Endodermal cell (in vitro differentiated cells): ENCODE measurements at regions not wholly inside any gene's neighbourhood (a gene's known extent, or its start where the extent isn't known, plus 50 kb on each side); places are given as distances from the start of the nearest gene placed in this dataset.

Source experiments
- DNase-seq: peaks from one replicate; pipeline ENCODE4 v3.0.0-alpha.2; 2017
- H3K27ac ChIP-seq: 2 replicates; pipeline ENCODE4 v1.5.1; 2013; ENCODE audit warnings: mild to moderate bottlenecking, low read depth, low read length, moderate library complexity
- H3K27me3 ChIP-seq: 2 replicates; pipeline ENCODE4 v1.6.1; 2013; ENCODE audit warnings: mild to moderate bottlenecking, low read length, moderate library complexity; ENCODE audit not compliant: insufficient read depth, control insufficient read depth, poor library complexity, severe bottlenecking
- H3K36me3 ChIP-seq: 2 replicates; pipeline ENCODE4 v1.7.0; 2013; ENCODE audit warnings: mild to moderate bottlenecking, low read length, moderate library complexity; ENCODE audit not compliant: control insufficient read depth, insufficient read depth
- H3K4me1 ChIP-seq: one replicate; pipeline ENCODE4 v1.7.0; 2013; ENCODE audit warnings: low read length; ENCODE audit not compliant: control insufficient read depth, insufficient read depth
- H3K4me3 ChIP-seq: 2 replicates; pipeline ENCODE4 v1.5.1; 2013; ENCODE audit warnings: mild to moderate bottlenecking, low read length, moderate library complexity
- H3K9ac ChIP-seq: 2 replicates; pipeline ENCODE4 v1.6.1; 2013; ENCODE audit warnings: mild to moderate bottlenecking, low read length, moderate library complexity; ENCODE audit not compliant: poor library complexity, severe bottlenecking; ENCODE audit errors: extremely low read depth
- H3K9me3 ChIP-seq: 2 replicates; pipeline ENCODE4 v1.6.1; 2013; ENCODE audit warnings: mild to moderate bottlenecking, low read length, moderate library complexity; ENCODE audit not compliant: control insufficient read depth
- H3K27ac Mint-ChIP-seq: 2 replicates; pipeline ENCODE4 v1.8.0; 2020; ENCODE audit warnings: mixed read lengths
- H3K27me3 Mint-ChIP-seq: 2 replicates; pipeline ENCODE4 v1.8.0; 2021; ENCODE audit warnings: mild to moderate bottlenecking, mixed read lengths; ENCODE audit not compliant: insufficient read depth
- H3K36me3 Mint-ChIP-seq: 2 replicates; pipeline ENCODE4 v1.8.0; 2020; ENCODE audit warnings: low read depth, mixed read lengths
- H3K4me1 Mint-ChIP-seq: 2 replicates; pipeline ENCODE4 v1.8.0; 2020; ENCODE audit warnings: mixed read lengths
- H3K4me3 Mint-ChIP-seq: 2 replicates; pipeline ENCODE4 v1.8.0; 2020; ENCODE audit warnings: mild to moderate bottlenecking, moderate library complexity, mixed read lengths
- H3K9me3 Mint-ChIP-seq: 2 replicates; pipeline ENCODE4 v1.8.0; 2020; ENCODE audit warnings: mild to moderate bottlenecking, mixed read lengths
- CTCF ChIP-seq: fragments of 200-600 bp; sonication (generic); conservative IDR thresholded peaks from 2 replicates; pipeline ENCODE4 v1.5.0; 2021; ENCODE audit warnings: antibody characterized with exemption, mild to moderate bottlenecking
- WGBS, 2 experiments: methylation state at CpG; one replicate each; pipeline versions ENCODE4 v1.1.5 to v1.1.7; 2013; ENCODE audit warnings: missing lambda C conversion rate in 2 of 2, mixed read lengths in 1 of 2; ENCODE audit not compliant: insufficient coverage in 1 of 2, insufficient read length in 1 of 2; 5-methylcytosine and 5-hydroxymethylcytosine counted together

GRCh38 chr13:65660731-65661130, 1569.4 kb downstream of the PCDH9 start:
- Histone ChIP-seq H3K4me3 (no peak overlapping the region), H3K27ac (no peak overlapping the region), H3K9me3 (peaks cover 4% of the 10 kb centered on the region), H3K36me3 (no peaks in the 10 kb centered on the region), H3K4me1 (no peaks in the 10 kb centered on the region), H3K9ac (no peak overlapping the region), H3K27me3 (no peaks in the 10 kb centered on the region)
- H3K4me3 Mint-ChIP-seq, result no peak overlapping the region
- no peaks in the 10 kb centered on the region for H3K4me1 Mint-ChIP-seq
- peaks cover 10% of the 10 kb centered on the region for H3K9me3 Mint-ChIP-seq
- H3K36me3 Mint-ChIP-seq, result no peaks in the 10 kb centered on the region
- no peaks in the 10 kb centered on the region for H3K27me3 Mint-ChIP-seq
- TF ChIP-seq CTCF, result no peak
- WGBS, 2 experiments, result 57% methylated on average over 1 of the region's 1 CpG; no CpG with 5 or more reads in 1 of the 2 experiments
- DNase-seq, result no peak
- no peak overlapping the region for H3K27ac Mint-ChIP-seq

- Histone ChIP-seq H3K4me3 (no peak overlapping the region), H3K9me3 (no peaks in the 10 kb centered on the region), H3K36me3 (no peaks in the 10 kb centered on the region), H3K4me1 (no peaks in the 10 kb centered on the region), H3K9ac (no peak overlapping the region), H3K27me3 (no peaks in the 10 kb centered on the region), H3K27ac (no peak overlapping the region)
- no peaks in the 10 kb centered on the region for H3K36me3 Mint-ChIP-seq
- peak; percentile 77 for TF ChIP-seq CTCF
- H3K4me1 Mint-ChIP-seq, result no peaks in the 10 kb centered on the region
- no peak overlapping the region for H3K27ac Mint-ChIP-seq
- DNase-seq, result no peak
- no peaks in the 10 kb centered on the region for H3K9me3 Mint-ChIP-seq
- H3K4me3 Mint-ChIP-seq, result no peak overlapping the region
- 83% methylated on average over 1 of the region's 1 CpG; no CpG with 5 or more reads in 1 of the 2 experiments for WGBS, 2 experiments
- H3K27me3 Mint-ChIP-seq, result no peaks in the 10 kb centered on the region
These were observed 1573.3 kb downstream of the PCDH9 start for GRCh38 chr13:65656740-65657329.

GRCh38 chr13:65653613-65654012, 1576.5 kb downstream of the PCDH9 start:
- H3K4me3 ChIP-seq, result no peak overlapping the region
- Mint-ChIP-seq H3K27ac (no peak overlapping the region), H3K4me1 (no peaks in the 10 kb centered on the region), H3K36me3 (no peaks in the 10 kb centered on the region), H3K27me3 (no peaks in the 10 kb centered on the region), H3K9me3 (no peaks in the 10 kb centered on the region), H3K4me3 (no peak overlapping the region)
- H3K27me3 ChIP-seq, result no peaks in the 10 kb centered on the region
- no peak overlapping the region for H3K27ac ChIP-seq
- DNase-seq, result no peak
- H3K9ac ChIP-seq, result no peak overlapping the region
- no peaks in the 10 kb centered on the region for H3K9me3 ChIP-seq
- no peaks in the 10 kb centered on the region for H3K36me3 ChIP-seq
- H3K4me1 ChIP-seq, result no peaks in the 10 kb centered on the region
- 88 to 90% methylated on average over 1 to 2 of the region's 2 CpGs for WGBS, 2 experiments
- TF ChIP-seq CTCF, result no peak
